ENCODE measurements at regions not wholly inside any gene's neighbourhood (a gene's known extent, or its start where the extent isn't known, plus 50 kb on each side); places are given as distances from the start of the nearest gene placed in this dataset.

- no peaks in the 10 kb centered on the region for H3K4me1 ChIP-seq
- H3K36me3 ChIP-seq = no peaks in the 10 kb centered on the region
- no peaks in the 10 kb centered on the region for H3K27me3 ChIP-seq
- H3K4me3 ChIP-seq = no peak overlapping the region
- no peak for DNase-seq
- intact Hi-C loops (cut with DNase I) = no loop called here
- no peak overlapping the region for H3K27ac ChIP-seq
- H3K9me3 ChIP-seq = no peaks in the 10 kb centered on the region
- TF ChIP-seq POLR2A (IDR thresholded peaks at IDR 0.05) (no peak), CTCF (IDR thresholded peaks at IDR 0.05) (no peak)
- WGBS, 2 donors = 46 to 65% methylated on average over 9 of the region's 9 CpGs
Measured at GRCh38 chr13:107712145-107712860, 503.0 kb downstream of the LIG4 start.

- peaks cover 0 to 11% (median 0%) of the 10 kb centered on the region in 3 donors for H3K9me3 ChIP-seq
- H3K27me3 ChIP-seq = no peaks in the 10 kb centered on the region
- no peak for TF ChIP-seq CTCF (IDR thresholded peaks at IDR 0.05)
- no peak for TF ChIP-seq POLR2A (IDR thresholded peaks at IDR 0.05)
- no peak overlapping the region for H3K4me3 ChIP-seq
- intact Hi-C loops (cut with DNase I) = no loop called here
- no peak overlapping the region for H3K27ac ChIP-seq
- no peak for DNase-seq
- H3K36me3 ChIP-seq = no peaks in the 10 kb centered on the region
- no peaks in the 10 kb centered on the region for H3K4me1 ChIP-seq
- 6 to 12% methylated on average over 2 of the region's 2 CpGs for WGBS, 2 donors
Measured at GRCh38 chr13:107690181-107690580, 525.2 kb downstream of the LIG4 start.

GRCh38 chr13:107685876-107686275, 529.5 kb downstream of the LIG4 start:
- Histone ChIP-seq H3K36me3 (no peaks in the 10 kb centered on the region), H3K9me3 (peaks cover 0 to 22% (median 0%) of the 10 kb centered on the region in 3 donors), H3K4me3 (no peak overlapping the region), H3K27ac (no peak overlapping the region), H3K4me1 (no peaks in the 10 kb centered on the region), H3K27me3 (no peaks in the 10 kb centered on the region)
- WGBS, 2 donors = 82 to 83% methylated on average over 9 of the region's 9 CpGs
- TF ChIP-seq CTCF (IDR thresholded peaks at IDR 0.05) (no peak), POLR2A (IDR thresholded peaks at IDR 0.05) (no peak)
- DNase-seq = no peak
- intact Hi-C loops (cut with DNase I) = no loop called here

GRCh38 chr13:107681600-107681999, 533.7 kb downstream of the LIG4 start:
- Histone ChIP-seq H3K27me3 (no peaks in the 10 kb centered on the region), H3K4me1 (no peaks in the 10 kb centered on the region), H3K27ac (no peak overlapping the region), H3K4me3 (no peak overlapping the region), H3K9me3 (peaks cover 0 to 29% (median 0%) of the 10 kb centered on the region in 3 donors), H3K36me3 (no peaks in the 10 kb centered on the region)
- intact Hi-C loops (cut with DNase I) = no loop called here
- DNase-seq = no peak
- no peak for TF ChIP-seq CTCF (IDR thresholded peaks at IDR 0.05)
- no peak for TF ChIP-seq POLR2A (IDR thresholded peaks at IDR 0.05)
- 48 to 69% methylated on average over 6 to 10 of the region's 10 CpGs for WGBS, 2 donors

- no peak overlapping the region for H3K27ac ChIP-seq
- 66 to 80% methylated on average over 6 to 7 of the region's 7 CpGs for WGBS, 2 donors
- H3K36me3 ChIP-seq = no peaks in the 10 kb centered on the region
- TF ChIP-seq POLR2A (IDR thresholded peaks at IDR 0.05) = no peak
- no peak for TF ChIP-seq CTCF (IDR thresholded peaks at IDR 0.05)
- no peak for DNase-seq
- H3K9me3 ChIP-seq = peaks cover 0 to 22% (median 0%) of the 10 kb centered on the region in 3 donors
- H3K27me3 ChIP-seq = no peaks in the 10 kb centered on the region
- intact Hi-C loops (cut with DNase I) = no loop called here
- no peaks in the 10 kb centered on the region for H3K4me1 ChIP-seq
- H3K4me3 ChIP-seq = no peak overlapping the region
Measured at GRCh38 chr13:107680115-107680514, 535.2 kb downstream of the LIG4 start.
